ENCODE measurements at regions not wholly inside any gene's neighbourhood (a gene's known extent, or its start where the extent isn't known, plus 50 kb on each side); places are given as distances from the start of the nearest gene placed in this dataset.

- DNase-seq (ENCODE audit: low read depth in 2 of 2): no peak
Observed at GRCh38 chr5:173719731-173720082, 103.3 kb upstream of the BOD1 start.

DNA sequence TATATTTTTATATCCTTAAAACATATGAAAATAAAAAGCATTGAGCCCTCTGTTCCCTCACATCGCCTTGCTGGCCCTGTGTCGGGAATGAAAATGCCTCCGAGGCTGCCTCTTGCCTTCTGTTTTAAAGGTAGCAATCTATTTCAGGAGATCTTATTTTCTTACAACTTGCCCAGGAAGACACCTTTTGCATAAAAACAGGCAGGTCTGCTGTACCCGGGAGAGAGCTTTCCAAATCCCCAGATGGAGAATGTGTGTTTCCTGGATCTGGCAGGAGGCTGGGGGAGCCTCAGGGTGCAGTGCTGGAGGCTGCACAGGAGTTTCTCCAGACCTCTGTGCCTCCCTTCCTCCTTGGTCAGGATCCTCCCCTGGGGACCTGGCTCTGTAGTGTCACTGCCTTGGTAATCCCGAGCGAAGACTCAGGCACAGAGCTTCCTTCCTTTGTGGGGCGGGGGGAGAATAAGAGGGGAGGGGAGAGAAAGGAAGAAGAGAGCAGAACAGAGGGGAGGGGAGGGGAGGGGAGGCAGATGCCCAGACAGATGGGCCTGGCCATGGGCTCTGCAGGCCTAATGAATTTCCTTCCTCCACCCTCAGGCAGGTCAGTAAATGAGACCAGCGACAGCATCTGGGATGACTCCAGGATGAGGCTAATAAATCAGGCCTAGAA is 104.0 kb upstream of the BOD1 start:
- DNase-seq (ENCODE audit: low read depth in 2 of 2): no peak

GRCh38 chr5:173720953-173721600 is 104.6 kb upstream of the BOD1 start:
- DNase-seq (ENCODE audit: low read depth in 2 of 2): no peak

DNA sequence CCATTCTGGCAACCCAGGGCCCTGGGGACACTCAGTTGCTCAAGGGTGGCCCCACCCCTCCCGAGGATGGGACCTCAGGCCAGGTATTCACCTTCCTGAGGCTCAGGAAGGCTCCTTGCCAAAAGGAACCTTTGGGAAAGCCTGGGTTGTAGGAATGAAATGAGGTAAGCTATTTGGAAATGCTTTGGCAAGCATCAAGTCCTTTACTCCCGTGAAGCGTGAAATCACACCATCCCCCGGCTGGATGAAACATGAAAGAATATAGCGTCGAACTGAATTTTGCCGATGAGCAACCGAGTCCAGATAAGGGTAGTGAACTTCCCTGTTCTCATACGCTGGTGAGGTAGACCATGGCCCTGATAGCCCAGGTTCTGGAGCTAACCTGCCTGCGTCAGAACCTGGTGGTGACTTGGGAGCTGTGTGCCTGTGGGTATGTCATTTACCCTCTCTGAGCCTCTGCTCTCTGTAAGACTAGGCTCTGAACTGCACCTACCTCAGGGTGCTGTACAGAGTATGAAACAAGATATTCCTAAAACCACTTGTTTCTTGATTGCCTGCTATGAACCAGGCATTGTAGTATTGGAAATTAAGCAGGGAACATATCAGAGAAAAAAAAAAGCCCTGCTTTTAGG is 105.3 kb upstream of the BOD1 start:
- DNase-seq (ENCODE audit: low read depth in 2 of 2): no peak

DNA sequence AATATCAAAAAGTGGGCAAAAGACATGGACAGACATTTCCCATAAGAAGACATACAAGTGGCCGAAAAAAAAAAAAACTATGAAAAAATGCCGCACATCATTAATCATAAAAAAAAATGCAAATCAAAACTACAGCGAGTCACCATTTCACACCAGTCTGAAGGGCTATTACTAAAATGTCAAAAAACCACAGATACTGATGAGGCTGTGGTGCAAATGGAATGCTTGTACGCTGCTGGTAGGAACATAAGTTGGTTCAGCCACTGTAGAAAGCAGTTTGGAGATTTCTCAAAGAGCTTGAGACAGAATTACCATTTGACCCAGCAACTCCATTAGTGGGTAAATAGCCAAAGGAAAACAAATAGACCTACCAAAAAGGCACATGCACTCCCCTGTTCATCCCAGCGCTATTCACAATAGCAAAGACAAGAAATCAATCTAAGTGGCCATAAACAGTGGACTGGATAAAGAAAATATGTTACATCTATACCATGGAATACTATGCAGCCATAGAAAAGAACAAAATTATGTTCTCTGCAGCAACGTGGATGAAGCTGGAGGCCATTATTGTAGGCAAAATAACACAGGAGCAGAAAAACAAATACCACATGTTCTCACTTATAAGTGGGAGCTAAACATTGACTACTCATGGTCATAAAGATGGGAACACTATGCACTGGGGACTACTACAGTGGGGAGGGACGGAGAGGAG is 110.6 kb upstream of the BOD1 start:
- DNase-seq (ENCODE audit: low read depth in 2 of 2): no peak

DNA sequence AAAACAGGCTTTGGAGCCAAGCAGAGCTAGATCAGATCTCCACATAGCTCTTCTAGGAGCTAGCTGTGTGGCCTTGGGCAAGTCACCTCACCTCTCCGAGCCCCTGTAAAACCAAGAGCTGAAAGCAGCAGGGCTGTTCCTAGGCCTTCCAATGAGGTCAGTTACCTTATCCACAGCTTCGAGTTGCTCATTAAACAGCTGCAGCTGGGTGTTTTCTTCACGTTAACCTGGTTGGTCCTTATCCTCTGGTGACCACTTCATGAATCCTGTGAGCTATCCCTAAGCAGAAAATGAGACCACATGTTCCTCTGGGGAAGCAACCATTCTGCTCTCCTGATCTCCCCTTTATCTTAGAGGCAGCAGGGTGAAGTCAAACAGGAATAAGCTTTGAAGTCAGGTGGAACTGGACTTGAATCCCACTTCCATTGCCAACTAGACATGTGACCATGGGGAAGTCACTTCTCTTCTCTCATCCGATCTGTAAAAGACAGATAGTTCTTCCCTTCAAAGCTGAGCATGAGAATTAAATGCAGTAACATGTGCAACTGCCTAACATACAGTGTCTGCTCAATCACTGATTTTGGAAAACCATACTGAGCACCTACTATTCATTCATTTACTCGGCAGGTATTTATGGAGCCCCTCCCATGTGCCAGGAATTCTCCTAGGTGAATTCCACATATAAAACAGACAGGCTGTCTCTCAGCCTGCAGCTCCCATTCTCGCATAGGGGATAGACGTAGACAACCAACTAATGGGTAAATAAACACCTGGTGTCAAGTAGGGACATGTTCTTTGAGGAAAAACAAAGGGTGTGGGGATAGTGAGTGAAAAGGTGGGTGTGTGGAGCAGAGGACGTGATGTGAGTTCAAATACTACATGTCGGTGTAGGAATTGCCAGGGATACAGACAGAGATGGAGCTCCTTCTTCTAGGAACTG is 111.7 kb upstream of the BOD1 start:
- DNase-seq (ENCODE audit: low read depth in 2 of 2): no peak

- no peak for DNase-seq (ENCODE audit: low read depth in 2 of 2)
Observed at GRCh38 chr5:173729079-173729765, 112.8 kb upstream of the BOD1 start.

DNA sequence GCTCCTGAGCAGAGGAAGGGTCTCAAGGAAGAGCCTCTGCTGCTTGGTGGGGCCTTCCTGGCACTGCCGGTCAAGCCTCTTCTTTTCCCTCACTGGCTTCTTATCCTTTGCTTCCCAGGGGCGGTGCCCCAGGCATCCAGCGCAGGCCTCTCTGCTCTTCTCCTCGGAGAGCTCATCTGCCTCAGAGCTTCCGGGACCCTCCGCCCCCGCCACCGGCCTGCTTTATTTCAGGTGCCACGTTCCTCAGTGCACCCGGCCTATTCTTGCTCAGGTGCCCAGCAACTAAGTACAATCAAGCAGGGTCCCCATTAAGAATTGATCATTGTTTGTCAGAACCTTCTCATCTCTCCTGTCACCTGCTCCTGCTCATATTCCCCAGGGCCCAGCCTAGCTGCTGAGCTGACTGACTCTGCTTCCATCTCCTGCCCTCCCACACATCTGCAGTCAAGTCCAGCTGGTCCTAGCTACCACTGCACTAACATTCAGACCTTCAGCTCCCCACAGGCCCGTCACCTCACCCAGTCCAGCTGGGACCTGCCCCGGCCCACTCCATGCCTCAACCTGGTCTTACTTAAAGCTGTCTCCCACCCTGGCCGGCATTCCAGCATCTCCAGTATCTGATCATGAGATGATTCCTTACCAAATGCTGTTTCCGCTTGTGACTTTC is 114.3 kb upstream of the BOD1 start:
- DNase-seq (ENCODE audit: low read depth in 2 of 2): no peak

- DNase-seq (ENCODE audit: low read depth in 2 of 2): no peak
Observed at GRCh38 chr5:173733021-173733420, 116.6 kb upstream of the BOD1 start.

DNA sequence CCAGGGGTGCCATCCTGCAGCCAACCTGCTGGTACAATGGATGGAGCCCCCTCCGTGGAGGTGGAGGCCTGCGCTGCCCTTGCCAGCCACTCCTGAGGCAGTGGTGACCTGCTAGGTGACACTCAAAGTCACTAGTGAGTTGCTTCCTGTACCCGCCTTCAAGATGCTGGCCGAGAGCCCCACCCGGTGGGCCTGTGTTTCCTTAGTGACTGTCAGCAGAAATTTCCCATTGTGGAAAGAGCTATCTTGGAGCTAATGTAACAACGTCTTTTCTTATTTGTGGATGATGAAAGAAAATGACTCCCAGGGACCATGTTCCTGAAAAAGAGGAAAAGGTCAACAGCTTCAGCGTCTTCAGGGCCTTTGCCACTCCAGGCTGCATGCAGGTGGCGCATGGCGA is 117.0 kb upstream of the BOD1 start:
- no peak for DNase-seq (ENCODE audit: low read depth in 2 of 2)

- DNase-seq (ENCODE audit: low read depth in 2 of 2): no peak
Observed at GRCh38 chr5:173733831-173734501, 117.5 kb upstream of the BOD1 start.

DNA sequence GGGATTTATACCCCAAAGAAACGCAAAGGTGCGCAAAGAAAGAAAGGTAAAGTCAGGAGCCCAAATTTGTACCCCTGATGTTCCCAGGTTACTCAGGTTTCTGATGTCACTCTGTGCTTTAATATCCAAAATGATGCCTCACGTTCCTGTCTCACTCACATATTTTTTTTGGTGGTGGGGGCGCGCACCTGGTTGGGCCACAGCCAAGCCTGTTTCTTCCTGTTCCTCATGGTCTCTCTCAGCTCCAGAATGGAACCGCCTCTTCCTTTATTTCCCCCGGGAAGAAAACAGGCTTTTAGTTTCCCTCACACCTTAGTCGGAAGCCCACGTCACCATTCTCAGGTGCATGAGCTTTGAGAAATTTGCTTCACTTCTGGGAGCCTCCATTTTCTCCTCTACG is 118.3 kb upstream of the BOD1 start:
- DNase-seq (ENCODE audit: low read depth in 2 of 2): no peak

GRCh38 chr5:173735184-173735583 is 118.7 kb upstream of the BOD1 start:
- DNase-seq (ENCODE audit: low read depth in 2 of 2): no peak

GRCh38 chr5:173735691-173736090 is 119.2 kb upstream of the BOD1 start:
- DNase-seq (ENCODE audit: low read depth in 2 of 2): no peak

DNA sequence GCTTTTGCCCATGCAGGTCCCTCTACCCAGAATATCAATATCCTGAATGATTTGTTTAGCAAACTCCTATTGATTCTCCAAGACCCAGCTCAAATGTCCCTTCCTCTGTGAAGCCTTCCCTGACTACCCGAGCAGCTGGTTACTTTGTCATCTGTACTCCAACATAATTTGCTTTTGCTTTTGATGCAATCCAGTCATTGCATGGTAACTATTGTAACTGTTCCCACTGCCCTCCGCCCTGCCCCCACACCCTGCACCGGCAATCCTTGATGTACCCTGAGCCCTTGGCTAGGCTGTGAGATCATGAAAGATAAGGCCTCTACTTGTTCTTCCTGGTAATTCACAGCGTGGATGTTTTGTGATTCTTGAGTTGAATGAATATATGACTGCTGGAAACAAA is 119.9 kb upstream of the BOD1 start:
- DNase-seq (ENCODE audit: low read depth in 2 of 2): no peak

- DNase-seq (ENCODE audit: low read depth in 2 of 2): no peak
Observed at GRCh38 chr5:173736923-173737412, 120.5 kb upstream of the BOD1 start.

- no peak for DNase-seq (ENCODE audit: low read depth in 2 of 2)
Observed at GRCh38 chr5:173739741-173740140, 123.3 kb upstream of the BOD1 start.

DNA sequence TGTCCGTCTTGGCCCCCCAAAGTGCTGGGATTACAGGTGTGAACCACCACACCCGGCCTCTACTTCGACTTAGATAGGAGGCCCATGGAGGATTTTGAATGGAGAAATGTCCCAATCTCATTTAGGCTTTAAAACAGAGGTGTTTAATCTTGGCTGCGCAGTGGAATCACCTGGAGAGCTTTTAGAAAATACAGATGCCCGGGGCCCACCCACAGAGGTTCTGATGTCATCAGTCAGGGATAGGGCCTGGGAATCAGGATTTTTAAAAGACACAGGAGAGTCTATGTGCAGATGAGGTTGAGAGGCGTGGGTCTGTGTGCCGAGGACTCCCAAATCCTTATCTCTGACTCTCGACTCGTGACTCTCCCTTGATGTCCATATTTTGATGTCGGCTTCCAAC is 124.0 kb upstream of the BOD1 start:
- no peak for DNase-seq (ENCODE audit: low read depth in 2 of 2)

DNA sequence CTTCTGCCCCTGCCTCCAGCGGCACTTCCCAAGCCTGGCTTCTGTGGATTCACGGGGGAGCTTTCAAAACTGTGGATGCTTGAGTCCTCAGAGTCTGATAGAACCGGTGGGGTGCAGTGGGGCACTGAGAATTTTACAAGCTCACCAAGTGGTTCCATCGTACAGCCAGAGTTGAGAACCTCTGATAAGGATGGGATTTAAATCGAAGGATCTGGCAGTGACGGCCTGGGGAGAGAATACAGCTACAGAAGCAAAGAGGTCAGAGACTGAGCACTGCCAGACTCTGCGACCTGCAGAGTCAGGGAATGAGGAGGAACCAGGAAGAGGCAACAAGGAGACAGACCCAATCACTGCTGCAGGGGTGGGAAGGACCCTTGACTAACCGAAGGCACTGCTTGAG is 124.6 kb upstream of the BOD1 start:
- DNase-seq (ENCODE audit: low read depth in 2 of 2): no peak

Data from dermis microvascular lymphatic vessel endothelial cell (primary cell).